SK-N-MC (cell line): ENCODE measurements at regions not wholly inside any gene's neighbourhood (a gene's known extent, or its start where the extent isn't known, plus 50 kb on each side); places are given as distances from the start of the nearest gene placed in this dataset.

Experiments used
- DNase-seq: peaks from one replicate; pipeline ENCODE4 v3.0.0-alpha.2; 2011; ENCODE audit warnings: low read depth, low spot score
- H3K27ac ChIP-seq: fragments of 200-600 bp; sonication (generic); 2 replicates; pipeline ENCODE4 v1.5.1; 2016; ENCODE audit warnings: mixed run types
- H3K36me3 ChIP-seq: fragments of 200-600 bp; sonication (generic); 2 replicates; pipeline ENCODE4 v1.6.1; 2017; ENCODE audit warnings: antibody characterized with exemption, low read length, mixed read lengths; ENCODE audit not compliant: insufficient read depth
- H3K4me3 ChIP-seq: fragments of 200-600 bp; sonication (generic); 2 replicates; pipeline ENCODE4 v1.5.1; 2016
- H3K9ac ChIP-seq: fragments of 200-600 bp; sonication (generic); 2 replicates; pipeline ENCODE4 v1.8.0; 2017; ENCODE audit warnings: mixed run types, mixed read lengths; ENCODE audit not compliant: insufficient read length
- H3K9me3 ChIP-seq: fragments of 200-600 bp; sonication (generic); 2 replicates; pipeline ENCODE4 v1.6.1; 2017; ENCODE audit warnings: low read depth, mild to moderate bottlenecking, antibody characterized with exemption, low read length, moderate library complexity, mixed read lengths
- EZH2 ChIP-seq: fragments of 200-600 bp; sonication (generic); IDR thresholded peaks from one replicate; pipeline ENCODE4 v1.6.1; 2017; ENCODE audit warnings: antibody characterized with exemption
- FOXP2 ChIP-seq: optimal IDR thresholded peaks from 2 replicates; pipeline ENCODE3; 2011; ENCODE audit warnings: mild to moderate bottlenecking, moderate library complexity; ENCODE audit not compliant: insufficient read depth; ENCODE audit errors: extremely low read length, control extremely low read depth
- POLR2AphosphoS5 ChIP-seq: IDR thresholded peaks from 2 replicates; pipeline ENCODE4 v1.6.1; 2012; ENCODE audit warnings: mild to moderate bottlenecking, low read depth, low read length, borderline replicate concordance

DNA sequence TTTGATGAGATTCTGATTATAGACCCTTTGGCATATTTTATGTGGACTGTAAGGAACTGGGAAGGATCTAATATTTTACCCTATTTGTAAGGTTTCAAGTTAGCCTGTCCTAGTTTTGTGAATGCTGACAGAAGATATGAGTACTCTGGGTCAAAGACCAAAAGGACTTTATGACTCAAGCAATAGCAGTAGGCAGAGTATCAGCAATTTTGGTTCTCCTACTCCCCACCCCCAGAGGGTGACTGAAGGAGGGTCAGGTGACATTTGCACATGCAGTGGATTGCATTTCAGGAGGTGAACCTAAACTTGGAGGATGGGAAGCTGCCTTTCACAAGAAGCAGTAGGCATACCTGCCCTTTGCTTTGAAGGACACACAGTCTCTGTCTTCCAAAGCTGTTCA is 84.0 kb upstream of the KLF6 start:
- H3K9ac ChIP-seq: no peak overlapping the region
- TF ChIP-seq EZH2 (no peak), FOXP2 (no peak), POLR2AphosphoS5 (no peak)
- no peaks in the 10 kb centered on the region for H3K36me3 ChIP-seq
- H3K9me3 ChIP-seq: no peaks in the 10 kb centered on the region
- no peak overlapping the region for H3K27ac ChIP-seq
- DNase-seq: no peak
- no peak overlapping the region for H3K4me3 ChIP-seq

DNA sequence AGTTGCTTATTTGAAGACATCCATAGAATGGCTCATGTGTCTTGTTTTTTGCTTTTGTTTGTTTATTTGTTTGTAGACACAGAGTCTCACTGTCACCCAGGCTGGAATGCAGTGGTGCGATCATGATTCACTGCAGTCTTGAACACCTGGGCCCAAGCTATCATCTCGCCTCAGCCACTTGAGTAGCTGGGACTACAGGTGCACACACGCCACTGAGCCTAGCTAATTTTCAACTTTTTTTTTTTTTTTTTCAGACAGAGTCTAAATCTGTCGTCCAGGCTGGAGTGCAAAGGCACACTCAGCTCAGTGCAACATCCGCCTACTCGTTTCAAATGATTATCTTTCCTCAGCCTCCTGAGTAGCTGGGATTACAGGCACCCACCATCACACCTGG is 83.3 kb upstream of the KLF6 start:
- Histone ChIP-seq H3K27ac (no peak overlapping the region), H3K4me3 (no peak overlapping the region), H3K9ac (no peak overlapping the region), H3K36me3 (no peaks in the 10 kb centered on the region), H3K9me3 (no peaks in the 10 kb centered on the region)
- TF ChIP-seq EZH2: no peak
- no peak for TF ChIP-seq POLR2AphosphoS5
- TF ChIP-seq FOXP2: no peak
- DNase-seq: no peak

DNA sequence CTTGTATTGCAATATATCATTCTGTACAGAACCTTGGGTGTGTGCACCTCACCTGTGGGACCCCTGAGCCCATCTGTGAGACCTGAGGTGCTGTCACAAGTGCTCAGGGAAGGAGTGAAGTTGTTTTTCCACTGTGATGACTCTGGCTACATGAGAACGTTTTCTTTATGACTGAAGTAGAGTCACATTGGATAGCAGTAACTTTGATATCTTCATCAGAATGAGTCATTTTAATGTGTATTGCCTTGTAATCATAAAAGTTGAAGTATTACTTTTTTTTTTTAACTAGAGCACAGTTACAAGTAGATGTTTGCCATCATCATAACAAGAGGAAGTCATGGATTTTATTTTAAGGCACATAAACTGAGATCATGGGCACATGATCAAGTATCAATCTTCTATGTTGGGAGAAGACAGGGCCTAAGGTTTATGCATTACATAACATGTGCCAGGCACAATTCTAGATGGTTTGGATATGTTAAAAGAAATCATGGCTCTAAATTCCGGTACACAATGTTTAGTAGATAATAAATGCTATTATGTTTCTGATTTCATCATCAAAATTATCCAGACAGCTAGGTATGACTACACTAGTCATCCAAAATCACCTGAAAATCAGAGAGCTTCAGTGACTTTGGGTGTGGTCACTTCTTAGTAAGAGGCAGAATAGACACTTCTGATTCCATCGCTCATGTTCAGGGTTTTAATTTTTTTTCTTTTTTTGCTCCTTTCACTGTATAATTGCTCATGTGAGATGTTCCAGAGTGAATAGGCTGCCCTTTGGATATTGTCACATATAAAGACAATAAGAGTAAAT is 82.7 kb upstream of the KLF6 start:
- TF ChIP-seq FOXP2: no peak
- TF ChIP-seq POLR2AphosphoS5: no peak
- TF ChIP-seq EZH2: no peak
- H3K9ac ChIP-seq: no peak overlapping the region

DNA sequence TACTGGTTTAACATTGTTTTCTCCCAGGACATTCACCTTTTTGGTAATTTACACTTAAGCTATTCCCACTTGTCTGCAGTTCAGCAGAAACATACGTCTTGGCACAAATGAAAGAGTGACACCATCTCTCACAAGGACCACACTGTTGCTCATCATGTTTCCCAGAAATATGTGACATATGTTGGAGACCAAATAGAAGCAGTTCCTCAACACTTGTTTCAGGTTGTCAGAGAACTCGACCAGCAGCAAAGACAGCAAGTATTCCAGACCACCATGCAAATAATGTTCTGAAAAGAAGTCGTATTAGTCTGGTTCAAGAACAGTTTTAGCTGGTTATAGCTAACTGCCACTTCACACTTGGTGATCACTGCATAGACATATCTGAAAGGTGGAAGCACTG is 81.3 kb upstream of the KLF6 start:
- DNase-seq: no peak
- Histone ChIP-seq H3K36me3 (no peaks in the 10 kb centered on the region), H3K4me3 (no peak overlapping the region), H3K27ac (no peak overlapping the region), H3K9ac (no peak overlapping the region), H3K9me3 (no peaks in the 10 kb centered on the region)
- TF ChIP-seq POLR2AphosphoS5 (no peak), EZH2 (no peak), FOXP2 (no peak)

More for the DNA sequence above, 82.7 kb upstream of the KLF6 start:
- Histone ChIP-seq H3K4me3 (no peak overlapping the region), H3K36me3 (no peaks in the 10 kb centered on the region), H3K27ac (no peak overlapping the region), H3K9me3 (no peaks in the 10 kb centered on the region)
- no peak for DNase-seq

DNA sequence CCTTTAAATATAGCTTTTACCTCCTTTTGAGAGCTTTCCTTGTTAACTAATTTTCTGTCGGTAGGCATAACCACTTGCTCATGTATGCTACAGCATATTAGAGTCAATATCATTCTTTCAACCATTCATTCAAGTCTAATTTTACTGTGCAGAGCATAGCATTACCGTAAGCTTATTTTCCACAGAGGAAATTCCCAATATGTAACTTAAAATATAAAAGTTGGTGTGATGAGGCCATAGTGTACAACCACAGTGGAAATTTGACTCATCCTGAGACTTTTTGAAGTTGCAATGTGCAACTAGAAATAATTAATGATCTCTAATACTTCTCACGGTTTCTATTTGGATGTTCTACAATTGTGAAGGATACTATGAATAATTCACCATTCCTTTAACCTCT is 80.6 kb upstream of the KLF6 start:
- H3K4me3 ChIP-seq: no peak overlapping the region
- H3K27ac ChIP-seq: no peak overlapping the region
- no peak for TF ChIP-seq POLR2AphosphoS5
- no peak for TF ChIP-seq FOXP2
- no peak for TF ChIP-seq EZH2
- DNase-seq: no peak
- no peak overlapping the region for H3K9ac ChIP-seq
- no peaks in the 10 kb centered on the region for H3K36me3 ChIP-seq
- H3K9me3 ChIP-seq: no peaks in the 10 kb centered on the region

DNA sequence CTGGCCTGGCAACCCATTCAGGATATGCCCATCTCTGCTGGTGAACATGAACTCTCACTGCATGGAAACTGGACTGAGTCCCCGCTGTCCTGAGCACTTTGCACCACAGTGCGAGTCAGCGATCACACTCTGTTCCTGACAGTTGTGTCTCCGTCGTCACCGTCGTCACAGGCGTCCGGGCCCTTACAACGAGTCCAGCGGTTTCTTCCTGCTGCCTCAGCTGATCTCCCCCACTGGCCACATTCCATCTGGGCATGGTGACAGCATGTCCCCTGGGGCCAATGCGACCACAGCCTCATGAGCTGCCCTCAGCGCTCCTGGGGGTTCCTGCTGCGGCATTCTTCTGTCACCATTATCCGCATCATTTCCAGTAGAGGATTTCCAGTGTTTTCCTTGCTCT is 76.8 kb upstream of the KLF6 start:
- Histone ChIP-seq H3K4me3 (no peak overlapping the region), H3K27ac (no peak overlapping the region), H3K36me3 (no peaks in the 10 kb centered on the region), H3K9me3 (no peaks in the 10 kb centered on the region), H3K9ac (no peak overlapping the region)
- TF ChIP-seq FOXP2: no peak
- no peak for TF ChIP-seq EZH2
- TF ChIP-seq POLR2AphosphoS5: no peak
- DNase-seq: no peak

DNA sequence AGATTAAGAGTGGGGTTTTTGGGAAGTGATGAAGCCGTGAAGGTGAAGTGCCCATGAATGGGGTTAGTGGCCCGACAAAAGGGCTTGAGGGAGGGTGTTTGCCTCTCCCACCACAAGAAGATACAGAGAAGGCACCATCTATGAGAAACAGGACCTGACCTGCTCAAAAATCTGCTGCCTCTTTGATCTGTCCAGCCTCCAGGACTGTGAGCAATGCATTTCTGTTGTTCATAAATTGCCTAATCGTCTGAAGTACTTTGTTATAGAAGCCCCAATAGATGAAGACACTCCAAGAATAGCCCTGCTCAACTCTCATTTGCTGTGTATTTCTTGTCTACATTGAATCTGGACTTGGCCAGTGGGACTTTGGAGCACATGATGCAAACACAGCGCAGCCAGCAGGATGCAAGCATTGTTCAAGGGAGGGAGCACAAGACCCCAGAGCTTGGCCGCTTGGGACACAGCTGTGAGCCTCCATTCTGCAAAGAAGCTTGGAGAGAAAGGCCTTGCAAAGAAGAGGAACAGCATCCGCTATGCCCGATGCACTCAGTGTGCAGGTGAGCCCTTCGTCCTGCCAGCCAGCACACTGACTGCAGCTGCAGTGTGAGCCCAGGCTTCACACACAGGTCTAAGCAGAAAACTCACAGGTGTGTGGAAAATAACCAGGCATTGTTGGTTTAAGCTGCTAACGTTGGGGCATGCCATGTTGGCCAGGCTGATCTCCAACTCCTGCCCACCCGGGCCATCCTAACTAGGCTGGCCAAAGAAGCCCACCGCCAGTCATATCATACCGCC is 73.2 kb upstream of the KLF6 start:
- Histone ChIP-seq H3K4me3 (no peak overlapping the region), H3K27ac (no peak overlapping the region), H3K9me3 (no peaks in the 10 kb centered on the region), H3K36me3 (no peaks in the 10 kb centered on the region), H3K9ac (no peak overlapping the region)
- DNase-seq: no peak
- TF ChIP-seq FOXP2 (no peak), POLR2AphosphoS5 (no peak), EZH2 (no peak)

DNA sequence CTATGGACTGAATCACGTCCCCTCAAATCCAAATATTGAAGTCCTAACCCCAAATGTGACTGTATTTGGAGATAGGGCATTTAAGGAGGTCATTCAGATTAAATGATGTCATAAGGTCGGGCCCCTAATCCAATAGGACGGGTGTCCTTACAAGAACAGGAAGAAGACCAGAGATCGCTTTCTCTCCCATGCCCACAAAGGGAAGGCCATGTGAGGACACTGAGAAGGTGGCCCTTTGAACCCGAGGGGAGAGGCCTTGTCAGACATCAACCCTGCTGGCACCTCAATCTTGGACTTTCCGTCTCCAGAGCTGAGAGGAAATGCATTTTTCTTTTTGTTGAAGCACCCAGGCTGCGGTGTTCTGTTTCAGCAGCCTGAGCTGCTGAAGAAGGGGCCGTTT is 72.3 kb upstream of the KLF6 start:
- Histone ChIP-seq H3K9ac (no peak overlapping the region), H3K27ac (no peak overlapping the region), H3K4me3 (no peak overlapping the region), H3K36me3 (no peaks in the 10 kb centered on the region), H3K9me3 (no peaks in the 10 kb centered on the region)
- TF ChIP-seq POLR2AphosphoS5 (no peak), FOXP2 (no peak), EZH2 (no peak)
- no peak for DNase-seq
